ENCODE measurements at regions not wholly inside any gene's neighbourhood (a gene's known extent, or its start where the extent isn't known, plus 50 kb on each side); places are given as distances from the start of the nearest gene placed in this dataset.

DNA sequence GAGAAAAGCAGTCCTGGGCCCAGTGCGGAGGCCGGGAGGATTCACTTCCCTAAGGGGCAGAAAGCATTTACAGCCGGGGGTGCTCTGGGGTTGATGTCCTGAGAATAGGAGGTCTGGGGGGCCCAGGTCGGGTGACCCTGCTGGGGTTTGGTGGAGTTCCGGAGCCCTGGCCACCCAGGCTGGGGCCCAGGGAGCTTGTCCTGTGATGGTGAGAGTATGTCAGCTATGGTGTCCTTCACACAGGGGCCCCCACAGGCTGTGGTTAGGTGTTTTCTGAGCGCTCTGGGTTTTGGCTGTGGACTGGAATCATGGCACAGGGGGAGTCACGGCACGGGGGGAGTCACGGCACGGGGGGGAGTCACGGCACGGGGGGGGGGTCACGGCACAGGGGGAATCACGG, 54.5 kb upstream of the TMEM18 start:
- TF ChIP-seq, protein P1, sequence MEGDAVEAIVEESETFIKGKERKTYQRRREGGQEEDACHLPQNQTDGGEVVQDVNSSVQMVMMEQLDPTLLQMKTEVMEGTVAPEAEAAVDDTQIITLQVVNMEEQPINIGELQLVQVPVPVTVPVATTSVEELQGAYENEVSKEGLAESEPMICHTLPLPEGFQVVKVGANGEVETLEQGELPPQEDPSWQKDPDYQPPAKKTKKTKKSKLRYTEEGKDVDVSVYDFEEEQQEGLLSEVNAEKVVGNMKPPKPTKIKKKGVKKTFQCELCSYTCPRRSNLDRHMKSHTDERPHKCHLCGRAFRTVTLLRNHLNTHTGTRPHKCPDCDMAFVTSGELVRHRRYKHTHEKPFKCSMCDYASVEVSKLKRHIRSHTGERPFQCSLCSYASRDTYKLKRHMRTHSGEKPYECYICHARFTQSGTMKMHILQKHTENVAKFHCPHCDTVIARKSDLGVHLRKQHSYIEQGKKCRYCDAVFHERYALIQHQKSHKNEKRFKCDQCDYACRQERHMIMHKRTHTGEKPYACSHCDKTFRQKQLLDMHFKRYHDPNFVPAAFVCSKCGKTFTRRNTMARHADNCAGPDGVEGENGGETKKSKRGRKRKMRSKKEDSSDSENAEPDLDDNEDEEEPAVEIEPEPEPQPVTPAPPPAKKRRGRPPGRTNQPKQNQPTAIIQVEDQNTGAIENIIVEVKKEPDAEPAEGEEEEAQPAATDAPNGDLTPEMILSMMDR (CRISPR knock-in tag; IDR thresholded peaks at IDR 0.05), result no peak
- TF ChIP-seq POLR2A (IDR thresholded peaks at IDR 0.05; ENCODE audit: insufficient read depth in 1 of 2, low read depth in 2 of 2, low read length in 2 of 2) (no peak), ZNF607 (CRISPR knock-in tag; IDR thresholded peaks at IDR 0.05; ENCODE audit: borderline replicate concordance) (no peak), MTA3 (CRISPR knock-in tag; IDR thresholded peaks at IDR 0.05) (no peak), DPF2 (CRISPR knock-in tag; IDR thresholded peaks at IDR 0.05; ENCODE audit: borderline replicate concordance, low read depth) (no peak), CHD2 (IDR thresholded peaks at IDR 0.05; ENCODE audit: low read depth, low read length) (no peak), SSRP1 (CRISPR knock-in tag; IDR thresholded peaks at IDR 0.05) (no peak)
- TF ChIP-seq, protein P2, sequence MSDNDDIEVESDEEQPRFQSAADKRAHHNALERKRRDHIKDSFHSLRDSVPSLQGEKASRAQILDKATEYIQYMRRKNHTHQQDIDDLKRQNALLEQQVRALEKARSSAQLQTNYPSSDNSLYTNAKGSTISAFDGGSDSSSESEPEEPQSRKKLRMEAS (IDR thresholded peaks at IDR 0.05), result no peak
- TF ChIP-seq, protein P3, sequence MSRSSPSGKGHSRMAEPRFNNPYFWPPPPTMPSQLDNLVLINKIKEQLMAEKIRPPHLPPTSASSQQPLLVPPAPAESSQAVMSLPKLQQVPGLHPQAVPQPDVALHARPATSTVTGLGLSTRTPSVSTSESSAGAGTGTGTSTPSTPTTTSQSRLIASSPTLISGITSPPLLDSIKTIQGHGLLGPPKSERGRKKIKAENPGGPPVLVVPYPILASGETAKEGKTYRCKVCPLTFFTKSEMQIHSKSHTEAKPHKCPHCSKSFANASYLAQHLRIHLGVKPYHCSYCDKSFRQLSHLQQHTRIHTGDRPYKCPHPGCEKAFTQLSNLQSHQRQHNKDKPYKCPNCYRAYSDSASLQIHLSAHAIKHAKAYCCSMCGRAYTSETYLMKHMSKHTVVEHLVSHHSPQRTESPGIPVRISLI (CRISPR knock-in tag; IDR thresholded peaks at IDR 0.05; ENCODE audit: borderline replicate concordance), result no peak
